CD14-positive monocyte (primary cell): ENCODE measurements at regions not wholly inside any gene's neighbourhood (a gene's known extent, or its start where the extent isn't known, plus 50 kb on each side); places are given as distances from the start of the nearest gene placed in this dataset.

Experiments
- DNase-seq, 3 donors: peaks; one replicate each; pipeline ENCODE4 v3.0.0-alpha.2; 2011 to 2022
- H2AFZ ChIP-seq: 2 replicates; pipeline ENCODE4 v1.6.0; 2012; ENCODE audit warnings: mild to moderate bottlenecking, low read depth, low read length, inconsistent platforms; ENCODE audit not compliant: insufficient read depth, poor library complexity, severe bottlenecking
- H3K27ac ChIP-seq, 2 donors: 1 replicate in 1 of 2; 2 replicates in 1 of 2; pipeline ENCODE4 v1.5.1; 2012 to 2013; ENCODE audit warnings: low read length in 2 of 2, control low read depth in 1 of 2, inconsistent platforms in 1 of 2, low read depth in 1 of 2, mild to moderate bottlenecking in 1 of 2
- H3K27me3 ChIP-seq, 2 donors: one replicate each; pipeline versions ENCODE4 v1.6.0 to v1.6.1; 2011 to 2013; ENCODE audit warnings: low read length in 2 of 2; ENCODE audit not compliant: control insufficient read depth in 2 of 2, insufficient read depth in 2 of 2
- H3K36me3 ChIP-seq, 2 donors: replicated peaks in 1 of 2; 1 replicate in 1 of 2; 2 replicates in 1 of 2; pipeline versions ENCODE4 v1.5.1 to v1.6.1; 2012 to 2013; ENCODE audit warnings: low read length in 2 of 2, control low read depth in 1 of 2, inconsistent platforms in 1 of 2, mild to moderate bottlenecking in 1 of 2; ENCODE audit not compliant: insufficient read depth in 2 of 2, control insufficient read depth in 1 of 2
- H3K4me1 ChIP-seq, 2 donors: 1 replicate in 1 of 2; 2 replicates in 1 of 2; pipeline versions ENCODE4 v1.5.1 to v1.6.1; 2012 to 2013; ENCODE audit warnings: low read length in 2 of 2, control low read depth in 1 of 2, inconsistent platforms in 1 of 2, mild to moderate bottlenecking in 1 of 2, moderate library complexity in 1 of 2; ENCODE audit not compliant: insufficient read depth in 2 of 2, control insufficient read depth in 1 of 2
- H3K4me2 ChIP-seq: replicated peaks from 2 replicates; pipeline ENCODE3; 2012; ENCODE audit warnings: low read length, moderate library complexity, mild to moderate bottlenecking; ENCODE audit not compliant: poor library complexity, severe bottlenecking; ENCODE audit errors: extremely low read depth
- H3K4me3 ChIP-seq, 3 experiments: fragments of 200-600 bp in 1 of 3; sonication (generic) in 1 of 3; replicated peaks in 1 of 3; 1 replicate in 2 of 3; 2 replicates in 1 of 3; pipeline ENCODE4 v1.5.1; 2011 to 2013; ENCODE audit warnings: low read length in 3 of 3, mild to moderate bottlenecking in 3 of 3, control low read depth in 2 of 3, low read depth in 2 of 3, inconsistent platforms in 1 of 3, moderate library complexity in 1 of 3
- H3K79me2 ChIP-seq: 2 replicates; pipeline ENCODE4 v1.6.0; 2012; ENCODE audit warnings: mild to moderate bottlenecking, control low read depth, inconsistent platforms, low read length, moderate library complexity; ENCODE audit not compliant: insufficient read depth
- H3K9ac ChIP-seq: 2 replicates; pipeline ENCODE4 v1.6.0; 2017; ENCODE audit warnings: low read length, mild to moderate bottlenecking; ENCODE audit not compliant: insufficient read depth, poor library complexity, severe bottlenecking
- H3K9me3 ChIP-seq, 2 donors: replicated peaks in 1 of 2; 1 replicate in 1 of 2; 2 replicates in 1 of 2; pipeline versions ENCODE4 v1.5.1 to v1.6.1; 2012 to 2013; ENCODE audit warnings: low read length in 2 of 2, control low read depth in 1 of 2; ENCODE audit not compliant: control insufficient read depth in 1 of 2, insufficient read depth in 1 of 2
- H4K20me1 ChIP-seq: 2 replicates; pipeline ENCODE4 v1.6.0; 2012; ENCODE audit warnings: mild to moderate bottlenecking, low read length, control low read depth, moderate library complexity; ENCODE audit not compliant: insufficient read depth
- H3K27ac Mint-ChIP-seq, 7 donors: one replicate each; pipeline ENCODE4 v1.8.0; 2020; ENCODE audit warnings: mild to moderate bottlenecking in 7 of 7, mixed read lengths in 7 of 7, moderate library complexity in 6 of 7, inconsistent platforms in 2 of 7
- H3K27me3 Mint-ChIP-seq, 3 donors: one replicate each; pipeline ENCODE4 v1.8.0; 2021 to 2022; ENCODE audit warnings: low read depth in 3 of 3, mild to moderate bottlenecking in 3 of 3, mixed read lengths in 3 of 3, moderate library complexity in 3 of 3, inconsistent platforms in 1 of 3
- H3K36me3 Mint-ChIP-seq, 2 donors: one replicate each; pipeline ENCODE4 v1.8.0; 2020; ENCODE audit warnings: mixed read lengths in 2 of 2, inconsistent platforms in 1 of 2, mild to moderate bottlenecking in 1 of 2
- H3K4me1 Mint-ChIP-seq: one replicate; pipeline ENCODE4 v1.8.0; 2020; ENCODE audit warnings: mild to moderate bottlenecking, mixed read lengths
- H3K4me3 Mint-ChIP-seq, 2 donors: one replicate each; pipeline ENCODE4 v1.8.0; 2020; ENCODE audit warnings: mild to moderate bottlenecking in 2 of 2, mixed read lengths in 2 of 2, moderate library complexity in 1 of 2
- H3K9me3 Mint-ChIP-seq, 7 donors: one replicate each; pipeline ENCODE4 v1.8.0; 2020 to 2022; ENCODE audit warnings: mixed read lengths in 7 of 7, mild to moderate bottlenecking in 6 of 7, moderate library complexity in 6 of 7, inconsistent platforms in 2 of 7
- CTCF ChIP-seq: fragments of 200-600 bp; IDR thresholded peaks from one replicate; pipeline ENCODE4 v1.8.0; 2022; ENCODE audit warnings: antibody characterized with exemption, mild to moderate bottlenecking
- WGBS: methylation state at CpG from one replicate; pipeline ENCODE4 v1.1.5; 2013; ENCODE audit warnings: missing lambda C conversion rate; ENCODE audit not compliant: insufficient coverage; 5-methylcytosine and 5-hydroxymethylcytosine counted together
- intact Hi-C, 2 donors: fragments of 100-400 bp; cut with micrococcal nuclease; formaldehyde crosslinking; loops; one replicate each; pipeline versions ENCODE4 v1.15.0 to v1.15.1; 2023

- no peak for DNase-seq
- no peak for TF ChIP-seq CTCF
- H3K4me1 ChIP-seq: no peaks in the 10 kb centered on the region
- no peak overlapping the region for H3K27ac Mint-ChIP-seq
- no peaks in the 10 kb centered on the region for H4K20me1 ChIP-seq
- H2AFZ ChIP-seq: no peak overlapping the region
- H3K9me3 ChIP-seq: no peaks in the 10 kb centered on the region
- H3K36me3 ChIP-seq: no peaks in the 10 kb centered on the region
- no peak overlapping the region for H3K4me2 ChIP-seq
- 83% methylated on average over 2 of the region's 6 CpGs for WGBS
- H3K4me3 ChIP-seq: no peak overlapping the region
- no peaks in the 10 kb centered on the region for H3K79me2 ChIP-seq
- intact Hi-C loops: no loop called here
- H3K36me3 Mint-ChIP-seq: no peaks in the 10 kb centered on the region
- no peak overlapping the region for H3K27ac ChIP-seq
- peaks cover 2% of the 10 kb centered on the region for H3K4me1 Mint-ChIP-seq
- H3K4me3 Mint-ChIP-seq: no peak overlapping the region
- no peaks in the 10 kb centered on the region for H3K27me3 Mint-ChIP-seq
- H3K27me3 ChIP-seq: no peaks in the 10 kb centered on the region
- no peak overlapping the region for H3K9ac ChIP-seq
- H3K9me3 Mint-ChIP-seq: peaks cover 0 to 4% (median 0%) of the 10 kb centered on the region in 7 donors
Measured at GRCh38 chr1:101739146-101739545, 257.6 kb downstream of the OLFM3 start.

- H3K4me3 ChIP-seq: no peak overlapping the region
- intact Hi-C loops: no loop called here
- WGBS: no CpG with 5 or more reads among the region's 1 CpG
- peaks cover 2% of the 10 kb centered on the region for H3K4me1 Mint-ChIP-seq
- H3K9me3 Mint-ChIP-seq: peaks cover 0 to 4% (median 2%) of the 10 kb centered on the region in 7 donors
- no peak overlapping the region for H3K4me3 Mint-ChIP-seq
- H3K27ac Mint-ChIP-seq: no peak overlapping the region
- no peak overlapping the region for H3K4me2 ChIP-seq
- no peak for DNase-seq
- H4K20me1 ChIP-seq: no peaks in the 10 kb centered on the region
- no peaks in the 10 kb centered on the region for H3K79me2 ChIP-seq
- no peaks in the 10 kb centered on the region for H3K27me3 Mint-ChIP-seq
- H3K27ac ChIP-seq: no peak overlapping the region
- no peak for TF ChIP-seq CTCF
- no peaks in the 10 kb centered on the region for H3K36me3 ChIP-seq
- H3K9me3 ChIP-seq: no peaks in the 10 kb centered on the region
- H3K36me3 Mint-ChIP-seq: no peaks in the 10 kb centered on the region
- H3K27me3 ChIP-seq: no peaks in the 10 kb centered on the region
- H3K4me1 ChIP-seq: no peaks in the 10 kb centered on the region
- no peak overlapping the region for H2AFZ ChIP-seq
- no peak overlapping the region for H3K9ac ChIP-seq
Measured at GRCh38 chr1:101739826-101740330, 256.8 kb downstream of the OLFM3 start.
